IMR-90 (cell line): ENCODE measurements at regions not wholly inside any gene's neighbourhood (a gene's known extent, or its start where the extent isn't known, plus 50 kb on each side); places are given as distances from the start of the nearest gene placed in this dataset.

Experiments
- ATAC-seq: fragments of 200-7000 bp; cut with Tn5 transposase; 2 replicates; pipeline ENCODE4 v1.9.1; 2020; ENCODE audit warnings: low read depth, mild to moderate bottlenecking, moderate library complexity
- BruUV-seq: library from RNA; stranded (reverse); fragments of 400-500 nt; replicated peaks from 2 replicates; lab custom pipeline; 2021; lab: Mats Ljungman, UMichigan
- CTCF ChIA-PET: fragments of 300-600 bp; formaldehyde crosslinking; extraction: SDS; loops from one replicate; lab custom pipeline; 2021; ENCODE audit warnings: antibody characterized with exemption; lab: Yijun Ruan, JAX
- POLR2A ChIA-PET: fragments of 300-600 bp; sonication (Branson Sonifier 250); formaldehyde crosslinking; loops from one replicate; lab custom pipeline; 2022; ENCODE audit warnings: antibody characterized with exemption; ENCODE audit not compliant: unreplicated experiment; lab: Charles Lee
- DNase-seq: peaks from one replicate; pipeline ENCODE4 v3.0.0; 2013
- H2AFZ ChIP-seq: replicated peaks from 2 replicates; pipeline ENCODE3; 2013; ENCODE audit warnings: low read length, mild to moderate bottlenecking; ENCODE audit not compliant: poor library complexity
- H2AK5ac ChIP-seq: 2 replicates; pipeline ENCODE4 v1.6.1; 2013; ENCODE audit warnings: low read depth, low read length, inconsistent platforms
- H2AK9ac ChIP-seq: replicated peaks from 2 replicates; pipeline ENCODE3; 2013; ENCODE audit warnings: mild to moderate bottlenecking, low read depth, low read length, moderate library complexity; ENCODE audit not compliant: poor library complexity
- H2BK120ac ChIP-seq: 2 replicates; pipeline ENCODE4 v1.6.1; 2013; ENCODE audit warnings: low read depth, low read length, inconsistent platforms
- H2BK15ac ChIP-seq: 3 replicates; pipeline ENCODE4 v1.6.1; 2013; ENCODE audit warnings: low read depth, low read length, inconsistent platforms
- H2BK20ac ChIP-seq: 2 replicates; pipeline ENCODE4 v1.6.1; 2013; ENCODE audit warnings: low read depth, mild to moderate bottlenecking, inconsistent platforms, low read length, moderate library complexity
- H2BK5ac ChIP-seq: 2 replicates; pipeline ENCODE4 v1.6.1; 2013; ENCODE audit warnings: mild to moderate bottlenecking, low read depth, low read length, inconsistent platforms; ENCODE audit not compliant: poor library complexity, severe bottlenecking
- H3K14ac ChIP-seq: replicated peaks from 2 replicates; pipeline ENCODE4 v1.6.1; 2013; ENCODE audit warnings: low read depth, low read length, inconsistent platforms
- H3K18ac ChIP-seq: 2 replicates; pipeline ENCODE4 v1.6.1; 2013; ENCODE audit warnings: low read depth, low read length, control low read depth
- H3K23ac ChIP-seq: 2 replicates; pipeline ENCODE4 v1.6.1; 2013; ENCODE audit warnings: low read depth, low read length, inconsistent platforms
- H3K27ac ChIP-seq: 2 replicates; pipeline ENCODE4 v1.5.1; 2013; ENCODE audit warnings: mild to moderate bottlenecking, control low read depth, low read length; ENCODE audit not compliant: insufficient read depth
- H3K27me3 ChIP-seq: 2 replicates; pipeline ENCODE4 v1.6.1; 2013; ENCODE audit warnings: low read length; ENCODE audit not compliant: control insufficient read depth, insufficient read depth
- H3K36me3 ChIP-seq: 2 replicates; pipeline ENCODE4 v1.6.1; 2013; ENCODE audit warnings: low read length, mixed read lengths; ENCODE audit not compliant: control insufficient read depth, insufficient read depth
- H3K4ac ChIP-seq: 2 replicates; pipeline ENCODE4 v1.6.1; 2013; ENCODE audit warnings: low read depth, low read length, inconsistent platforms
- H3K4me1 ChIP-seq: 2 replicates; pipeline ENCODE4 v1.6.1; 2013; ENCODE audit warnings: low read length, mixed read lengths; ENCODE audit not compliant: control insufficient read depth, insufficient read depth
- H3K4me2 ChIP-seq: 2 replicates; pipeline ENCODE4 v1.6.1; 2013; ENCODE audit warnings: low read depth, mild to moderate bottlenecking, control low read depth, low read length, moderate library complexity
- H3K4me3 ChIP-seq: 2 replicates; pipeline ENCODE4 v1.5.1; 2013; ENCODE audit warnings: low read depth, mild to moderate bottlenecking, control low read depth, low read length, moderate library complexity; ENCODE audit not compliant: insufficient read depth
- H3K56ac ChIP-seq: 2 replicates; pipeline ENCODE4 v1.6.1; 2013; ENCODE audit warnings: low read length, inconsistent platforms; ENCODE audit not compliant: insufficient read depth; ENCODE audit errors: extremely low read depth
- H3K79me1 ChIP-seq, 2 experiments: 2 replicates each; pipeline ENCODE4 v1.6.1; 2013; ENCODE audit warnings: low read length in 2 of 2, inconsistent platforms in 1 of 2, low read depth in 1 of 2
- H3K9ac ChIP-seq: 2 replicates; pipeline ENCODE4 v1.6.1; 2013; ENCODE audit warnings: low read depth, low read length, control low read depth
- H3K9me1 ChIP-seq: 2 replicates; pipeline ENCODE4 v1.6.1; 2013; ENCODE audit warnings: low read length, inconsistent platforms; ENCODE audit not compliant: insufficient read depth
- H3K9me3 ChIP-seq: 2 replicates; pipeline ENCODE4 v1.6.1; 2013; ENCODE audit warnings: low read length; ENCODE audit not compliant: control insufficient read depth, insufficient read depth
- H4K20me1 ChIP-seq: 2 replicates; pipeline ENCODE4 v1.6.1; 2013; ENCODE audit warnings: low read length, inconsistent platforms; ENCODE audit not compliant: insufficient read depth
- H4K5ac ChIP-seq: 2 replicates; pipeline ENCODE4 v1.6.1; 2013; ENCODE audit warnings: mild to moderate bottlenecking, low read depth, low read length, control low read depth
- H4K8ac ChIP-seq, 2 experiments: 2 replicates each; pipeline ENCODE4 v1.6.1; 2013; ENCODE audit warnings: low read depth in 2 of 2, low read length in 2 of 2, control low read depth in 1 of 2, inconsistent platforms in 1 of 2
- H4K91ac ChIP-seq: 2 replicates; pipeline ENCODE4 v1.6.1; 2013; ENCODE audit warnings: low read depth, low read length, inconsistent platforms; ENCODE audit not compliant: insufficient read depth
- BHLHE40 ChIP-seq: fragments of 150-350 bp; IDR thresholded peaks from 2 replicates; pipeline ENCODE4 v1.6.1; 2016; ENCODE audit warnings: mild to moderate bottlenecking, low read depth, low read length
- MAFK ChIP-seq: IDR thresholded peaks from 2 replicates; pipeline ENCODE4 v1.6.1; 2012; ENCODE audit warnings: low read depth, low read length, improper control_type of control experiment
- WGBS, 2 experiments: methylation state at CpG; one replicate each; pipeline versions ENCODE4 v1.1.5 to v1.1.7; 2013; ENCODE audit warnings: missing lambda C conversion rate in 2 of 2; ENCODE audit not compliant: insufficient read length in 1 of 2; ENCODE audit errors: extremely low coverage in 2 of 2; 5-methylcytosine and 5-hydroxymethylcytosine counted together
- dilution Hi-C: fragments of 300-500 bp; cut with HindIII; formaldehyde crosslinking; loops from one replicate; pipeline ENCODE4 v1.14.3; 2018; ENCODE audit warnings: low sequenced_read_pairs; ENCODE audit not compliant: unreplicated experiment
- in situ Hi-C: fragments of 300-500 bp; cut with MboI; formaldehyde crosslinking; loops from 3 replicates; pipeline ENCODE4 v1.14.3; 2019; ENCODE audit warnings: low sequenced_read_pairs, inconsistent platforms, mixed read lengths
- intact Hi-C: fragments of 100-400 bp; cut with micrococcal nuclease; formaldehyde crosslinking; loops from 2 replicates; pipeline ENCODE4 v1.10.0; 2022

GRCh38 chr2:177031438-177032180, 181.0 kb upstream of the HNRNPA3 start:
- H3K27me3 ChIP-seq = no peaks in the 10 kb centered on the region
- intact Hi-C loops (no loop called here), in situ Hi-C loops (no loop called here), dilution Hi-C loops (no loop called here)
- no peak overlapping the region for H3K14ac ChIP-seq
- no peaks in the 10 kb centered on the region for H4K20me1 ChIP-seq
- no peaks in the 10 kb centered on the region for H3K9me1 ChIP-seq
- H3K4me1 ChIP-seq = no peaks in the 10 kb centered on the region
- no peak for ATAC-seq
- H3K4me2 ChIP-seq = no peak overlapping the region
- no peak overlapping the region for H3K27ac ChIP-seq
- H2BK20ac ChIP-seq = no peak overlapping the region
- BruUV-seq = no TSS peak
- H4K5ac ChIP-seq = no peak overlapping the region
- DNase-seq = no peak
- ChIA-PET POLR2A (no interaction called here), CTCF (interaction anchor here (0.5 to 1.1 kb wide), 2 partner anchors 117 to 414 kb away, joined by 3 to 7 read pairs; no protein-coding TSS in a partner anchor)
- no peak overlapping the region for H2AK9ac ChIP-seq
- no peak overlapping the region for H2BK5ac ChIP-seq
- H4K8ac ChIP-seq = no peak overlapping the region
- peak; percentile 77 for TF ChIP-seq MAFK
- no peak for TF ChIP-seq BHLHE40
- no peaks in the 10 kb centered on the region for H3K36me3 ChIP-seq
- no peak overlapping the region for H3K4me3 ChIP-seq
- no peak overlapping the region for H4K91ac ChIP-seq
- H2BK120ac ChIP-seq = no peak overlapping the region
- no peak overlapping the region for H3K4ac ChIP-seq
- no peak overlapping the region for H3K18ac ChIP-seq
- H2BK15ac ChIP-seq = no peak overlapping the region
- no peak overlapping the region for H3K9ac ChIP-seq
- H3K23ac ChIP-seq = no peak overlapping the region
- H3K9me3 ChIP-seq = no peaks in the 10 kb centered on the region
- 0% methylated on average over 1 of the region's 3 CpGs; no CpG with 5 or more reads in 1 of the 2 experiments for WGBS, 2 experiments
- no peaks in the 10 kb centered on the region for H3K79me1 ChIP-seq
- no peak overlapping the region for H2AK5ac ChIP-seq
- H3K56ac ChIP-seq = no peak overlapping the region
- H2AFZ ChIP-seq = no peak overlapping the region
